D721Med (cell line): ENCODE measurements at regions not wholly inside any gene's neighbourhood (a gene's known extent, or its start where the extent isn't known, plus 50 kb on each side); places are given as distances from the start of the nearest gene placed in this dataset.

Source experiments
- DNase-seq: peaks from one replicate; pipeline ENCODE4 v3.0.0; 2011; ENCODE audit warnings: low spot score; ENCODE audit not compliant: insufficient read length
- FAIRE-seq: peaks from 2 replicates; lab custom pipeline; 2011; peaks lifted over from hg19 to GRCh38; lab: Jason Lieb, UNC
- TF ChIP-seq, protein P1 (sequence below): IDR thresholded peaks from 2 replicates; pipeline ENCODE4 v1.5.1; 2012; ENCODE audit warnings: mild to moderate bottlenecking, control low read depth; ENCODE audit not compliant: insufficient read depth; ENCODE audit errors: missing control alignments

GRCh38 chr6:137413482-137413881 lies 80.7 kb downstream of the OLIG3 start:
- FAIRE-seq (no peak), DNase-seq (no peak)
- TF ChIP-seq, protein P1, sequence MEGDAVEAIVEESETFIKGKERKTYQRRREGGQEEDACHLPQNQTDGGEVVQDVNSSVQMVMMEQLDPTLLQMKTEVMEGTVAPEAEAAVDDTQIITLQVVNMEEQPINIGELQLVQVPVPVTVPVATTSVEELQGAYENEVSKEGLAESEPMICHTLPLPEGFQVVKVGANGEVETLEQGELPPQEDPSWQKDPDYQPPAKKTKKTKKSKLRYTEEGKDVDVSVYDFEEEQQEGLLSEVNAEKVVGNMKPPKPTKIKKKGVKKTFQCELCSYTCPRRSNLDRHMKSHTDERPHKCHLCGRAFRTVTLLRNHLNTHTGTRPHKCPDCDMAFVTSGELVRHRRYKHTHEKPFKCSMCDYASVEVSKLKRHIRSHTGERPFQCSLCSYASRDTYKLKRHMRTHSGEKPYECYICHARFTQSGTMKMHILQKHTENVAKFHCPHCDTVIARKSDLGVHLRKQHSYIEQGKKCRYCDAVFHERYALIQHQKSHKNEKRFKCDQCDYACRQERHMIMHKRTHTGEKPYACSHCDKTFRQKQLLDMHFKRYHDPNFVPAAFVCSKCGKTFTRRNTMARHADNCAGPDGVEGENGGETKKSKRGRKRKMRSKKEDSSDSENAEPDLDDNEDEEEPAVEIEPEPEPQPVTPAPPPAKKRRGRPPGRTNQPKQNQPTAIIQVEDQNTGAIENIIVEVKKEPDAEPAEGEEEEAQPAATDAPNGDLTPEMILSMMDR: no peak

DNA sequence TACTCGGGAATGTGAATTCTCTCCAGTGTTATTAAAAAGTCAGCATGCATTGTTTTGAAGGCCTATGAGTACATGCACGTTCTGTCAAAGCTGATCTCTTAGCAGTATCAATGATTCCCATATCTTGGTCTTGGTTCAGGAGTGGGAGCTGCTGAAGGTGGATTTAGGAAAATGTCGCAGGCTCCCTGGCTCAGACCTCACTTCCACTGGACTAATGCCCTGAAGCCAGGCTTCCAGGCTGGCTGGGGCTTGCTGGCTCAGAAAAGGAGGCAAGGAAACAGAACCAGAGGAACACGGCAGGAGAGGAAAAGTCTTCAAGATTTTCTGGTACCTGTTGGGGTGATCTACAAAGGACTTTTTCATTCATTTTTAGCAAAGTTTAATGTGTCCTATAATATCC lies 81.6 kb downstream of the OLIG3 start:
- no peak for DNase-seq
- FAIRE-seq: no peak
- TF ChIP-seq, protein P1: no peak

- FAIRE-seq (no peak), DNase-seq (no peak)
- TF ChIP-seq, protein P1: no peak
These were observed 84.9 kb downstream of the OLIG3 start for GRCh38 chr6:137409266-137409777.

DNA sequence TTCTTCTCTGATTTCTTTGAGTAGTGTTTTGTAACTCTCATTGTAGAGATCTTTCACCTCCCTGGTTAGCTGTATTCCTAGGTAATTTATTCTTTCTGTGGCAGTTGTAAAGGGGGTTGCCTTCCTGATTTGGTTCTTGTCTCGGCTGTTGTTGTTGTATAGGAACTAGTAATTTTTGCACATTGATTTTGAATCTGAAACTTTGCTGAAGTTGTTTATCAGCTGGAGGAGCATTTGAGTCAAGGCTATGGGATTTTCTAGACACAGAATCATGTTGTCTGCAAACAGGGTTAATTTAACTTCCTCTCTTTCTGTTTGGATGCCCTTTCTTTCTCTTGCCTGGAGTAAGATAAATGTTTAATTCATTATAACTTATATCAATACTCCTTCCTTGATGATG lies 86.4 kb downstream of the OLIG3 start:
- TF ChIP-seq, protein P1: no peak
- no peak for FAIRE-seq
- DNase-seq: no peak

- FAIRE-seq: no peak
- TF ChIP-seq, protein P1: no peak
- no peak for DNase-seq
These were observed 88.4 kb downstream of the OLIG3 start for GRCh38 chr6:137405806-137406205.

DNA sequence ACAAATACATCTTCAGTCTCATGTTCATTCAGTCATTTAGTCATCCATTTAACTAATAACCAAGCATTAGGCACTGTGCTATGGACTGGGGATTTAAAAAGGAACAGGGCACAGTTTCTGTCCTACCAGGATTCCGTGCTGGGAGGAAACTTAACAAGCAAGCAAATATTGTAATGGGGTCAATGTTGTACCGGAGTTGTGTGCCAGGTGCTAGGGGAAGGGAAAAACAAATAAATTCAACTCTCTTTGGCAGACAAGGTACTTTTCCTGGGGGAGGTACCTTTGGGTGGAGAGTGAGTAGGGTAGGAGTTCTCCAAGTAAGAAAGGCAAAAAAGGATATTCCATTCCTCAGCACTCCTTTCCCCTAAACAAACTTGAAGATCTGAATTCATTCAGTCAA lies 90.3 kb downstream of the OLIG3 start:
- TF ChIP-seq, protein P1: no peak
- DNase-seq: no peak
- FAIRE-seq: no peak

GRCh38 chr6:137403443-137403842 lies 90.8 kb downstream of the OLIG3 start:
- TF ChIP-seq, protein P1: no peak
- DNase-seq (no peak), FAIRE-seq (no peak)
